KOPT-K1 (cell line): ENCODE measurements at regions not wholly inside any gene's neighbourhood (a gene's known extent, or its start where the extent isn't known, plus 50 kb on each side); places are given as distances from the start of the nearest gene placed in this dataset.

ENCODE experiments used
- H3K27ac ChIP-seq: fragments of 200-600 bp; sonication (generic); 2 replicates; pipeline ENCODE4 v1.5.1; 2016; ENCODE audit warnings: antibody characterized with exemption, mild to moderate bottlenecking, low read depth, low read length; ENCODE audit not compliant: poor library complexity, severe bottlenecking
- H3K36me3 ChIP-seq: fragments of 200-600 bp; sonication (generic); 2 replicates; pipeline ENCODE4 v1.5.1; 2017; ENCODE audit warnings: antibody characterized with exemption, mild to moderate bottlenecking, low read length, moderate library complexity; ENCODE audit not compliant: insufficient read depth
- H3K9me3 ChIP-seq: fragments of 200-600 bp; sonication (generic); 2 replicates; pipeline ENCODE4 v1.5.1; 2017; ENCODE audit warnings: antibody characterized with exemption, low read length, mild to moderate bottlenecking; ENCODE audit not compliant: insufficient read depth, poor library complexity, severe bottlenecking

GRCh38 chr6:91042656-91043055 is 455.8 kb upstream of the MAP3K7 start:
- Histone ChIP-seq H3K9me3 (no peaks in the 10 kb centered on the region), H3K36me3 (no peaks in the 10 kb centered on the region), H3K27ac (no peak overlapping the region)

- no peak overlapping the region for H3K27ac ChIP-seq
- H3K36me3 ChIP-seq, result no peaks in the 10 kb centered on the region
- no peaks in the 10 kb centered on the region for H3K9me3 ChIP-seq
Observed at GRCh38 chr6:91033964-91034363, 447.1 kb upstream of the MAP3K7 start.

GRCh38 chr6:91031581-91031980 is 444.7 kb upstream of the MAP3K7 start:
- Histone ChIP-seq H3K27ac (no peak overlapping the region), H3K36me3 (no peaks in the 10 kb centered on the region), H3K9me3 (no peaks in the 10 kb centered on the region)

- Histone ChIP-seq H3K27ac (no peak overlapping the region), H3K36me3 (no peaks in the 10 kb centered on the region), H3K9me3 (no peaks in the 10 kb centered on the region)
Observed at GRCh38 chr6:91029211-91029610, 442.3 kb upstream of the MAP3K7 start.

GRCh38 chr6:91023529-91023928 is 436.7 kb upstream of the MAP3K7 start:
- Histone ChIP-seq H3K27ac (no peak overlapping the region), H3K36me3 (no peaks in the 10 kb centered on the region)

GRCh38 chr6:91020744-91021143 is 433.9 kb upstream of the MAP3K7 start:
- H3K27ac ChIP-seq, result no peak overlapping the region
- no peaks in the 10 kb centered on the region for H3K36me3 ChIP-seq
- no peaks in the 10 kb centered on the region for H3K9me3 ChIP-seq

More at GRCh38 chr6:91023529-91023928, 436.7 kb upstream of the MAP3K7 start:
- no peaks in the 10 kb centered on the region for H3K9me3 ChIP-seq

- Histone ChIP-seq H3K9me3 (no peaks in the 10 kb centered on the region), H3K36me3 (no peaks in the 10 kb centered on the region), H3K27ac (no peak overlapping the region)
Observed at GRCh38 chr6:91018586-91018985, 431.7 kb upstream of the MAP3K7 start.

GRCh38 chr6:91013511-91013910 is 426.6 kb upstream of the MAP3K7 start:
- Histone ChIP-seq H3K27ac (no peak overlapping the region), H3K36me3 (no peaks in the 10 kb centered on the region), H3K9me3 (no peaks in the 10 kb centered on the region)

GRCh38 chr6:90997076-90997475 is 410.2 kb upstream of the MAP3K7 start:
- Histone ChIP-seq H3K36me3 (no peaks in the 10 kb centered on the region), H3K27ac (no peak overlapping the region), H3K9me3 (no peaks in the 10 kb centered on the region)

GRCh38 chr6:90993770-90994169 is 406.9 kb upstream of the MAP3K7 start:
- Histone ChIP-seq H3K36me3 (no peaks in the 10 kb centered on the region), H3K27ac (no peak overlapping the region), H3K9me3 (no peaks in the 10 kb centered on the region)

- Histone ChIP-seq H3K27ac (no peak overlapping the region), H3K36me3 (no peaks in the 10 kb centered on the region), H3K9me3 (no peaks in the 10 kb centered on the region)
Observed at GRCh38 chr6:90989763-90990162, 402.9 kb upstream of the MAP3K7 start.

- H3K9me3 ChIP-seq, result no peaks in the 10 kb centered on the region
Observed at GRCh38 chr6:90984066-90984465, 397.2 kb upstream of the MAP3K7 start.

GRCh38 chr6:90983462-90983861 is 396.6 kb upstream of the MAP3K7 start:
- Histone ChIP-seq H3K9me3 (no peaks in the 10 kb centered on the region), H3K36me3 (no peaks in the 10 kb centered on the region), H3K27ac (no peak overlapping the region)

More at GRCh38 chr6:90984066-90984465, 397.2 kb upstream of the MAP3K7 start:
- no peak overlapping the region for H3K27ac ChIP-seq
- H3K36me3 ChIP-seq, result no peaks in the 10 kb centered on the region

- Histone ChIP-seq H3K9me3 (no peaks in the 10 kb centered on the region), H3K27ac (no peak overlapping the region), H3K36me3 (no peaks in the 10 kb centered on the region)
Observed at GRCh38 chr6:90982581-90982980, 395.7 kb upstream of the MAP3K7 start.

GRCh38 chr6:90982051-90982450 is 395.2 kb upstream of the MAP3K7 start:
- Histone ChIP-seq H3K36me3 (no peaks in the 10 kb centered on the region), H3K27ac (no peak overlapping the region), H3K9me3 (no peaks in the 10 kb centered on the region)

GRCh38 chr6:90978046-90978445 is 391.2 kb upstream of the MAP3K7 start:
- H3K9me3 ChIP-seq, result no peaks in the 10 kb centered on the region
- no peak overlapping the region for H3K27ac ChIP-seq
- H3K36me3 ChIP-seq, result no peaks in the 10 kb centered on the region

GRCh38 chr6:90977513-90977912 is 390.6 kb upstream of the MAP3K7 start:
- no peaks in the 10 kb centered on the region for H3K36me3 ChIP-seq
- H3K27ac ChIP-seq, result no peak overlapping the region
- no peaks in the 10 kb centered on the region for H3K9me3 ChIP-seq
